MG63 (cell line): ENCODE measurements at regions not wholly inside any gene's neighbourhood (a gene's known extent, or its start where the extent isn't known, plus 50 kb on each side); places are given as distances from the start of the nearest gene placed in this dataset.
"Not testable (repeated sequence)": the region's sequence is repeated elsewhere in the genome, so short reads cannot be mapped to it uniquely, and the experiment has no call there.

Experiments
- DNase-seq: peaks from one replicate; pipeline ENCODE4 v3.0.0-alpha.2; 2020
- H3K27me3 ChIP-seq: fragments of 250-450 bp; sonication (Bioruptor Pico); 2 replicates; pipeline ENCODE4 v1.5.1; 2020; ENCODE audit warnings: mild to moderate bottlenecking, moderate library complexity
- H3K36me3 ChIP-seq: fragments of 250-450 bp; sonication (Bioruptor Pico); 2 replicates; pipeline ENCODE4 v1.5.1; 2020; ENCODE audit warnings: mild to moderate bottlenecking, moderate library complexity
- H3K4me3 ChIP-seq: fragments of 250-450 bp; sonication (Bioruptor Pico); 2 replicates; pipeline ENCODE4 v1.5.1; 2020; ENCODE audit warnings: mild to moderate bottlenecking, moderate library complexity
- H3K9me3 ChIP-seq: fragments of 250-450 bp; sonication (Bioruptor Pico); 2 replicates; pipeline ENCODE4 v1.5.1; 2020; ENCODE audit warnings: mild to moderate bottlenecking, moderate library complexity

DNA sequence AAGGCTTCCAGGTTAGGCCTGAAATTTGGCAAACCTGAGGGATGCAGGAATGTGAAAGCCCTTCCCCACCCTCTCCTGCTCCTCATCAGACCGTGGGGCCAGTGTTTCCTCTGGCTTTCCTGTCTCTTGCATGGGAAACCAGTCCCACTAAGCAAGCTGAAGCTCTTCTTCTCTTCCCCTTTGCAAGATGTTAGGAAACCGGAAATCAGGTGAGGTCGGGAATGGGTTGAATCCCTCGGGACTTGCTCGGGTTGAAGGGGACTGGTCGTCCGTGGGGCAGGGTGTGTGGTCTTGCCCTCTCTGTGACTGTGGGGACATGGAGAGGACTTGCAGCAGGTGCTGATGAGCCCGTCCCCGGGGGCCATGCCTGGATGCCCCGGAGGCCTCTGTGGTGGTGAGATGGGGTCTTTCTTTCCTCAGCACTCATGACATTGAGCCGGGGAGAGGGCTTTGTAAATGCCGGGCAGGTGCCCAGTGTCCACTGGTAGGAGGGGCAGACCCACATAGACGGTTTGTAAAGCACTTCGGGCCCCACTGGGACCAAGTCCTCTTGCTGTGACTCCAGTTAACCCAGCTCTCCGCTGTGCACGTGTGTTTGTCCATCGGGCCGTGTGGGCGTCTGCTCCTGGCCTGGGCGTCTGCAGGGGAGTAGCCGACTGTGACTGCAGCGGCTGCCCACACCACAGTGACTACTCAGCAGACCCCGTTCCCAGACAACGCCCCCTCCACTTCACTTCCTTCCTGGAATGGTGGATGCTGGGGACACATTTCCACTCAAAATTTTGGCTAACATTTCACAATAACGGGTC, 373.9 kb downstream of the GLRX3 start:
- Histone ChIP-seq H3K4me3 (no peak overlapping the region), H3K27me3 (no peaks in the 10 kb centered on the region; the same call in none of the 2 replicates), H3K9me3 (no peaks in the 10 kb centered on the region), H3K36me3 (no peaks in the 10 kb centered on the region)
- DNase-seq: no peak

DNA sequence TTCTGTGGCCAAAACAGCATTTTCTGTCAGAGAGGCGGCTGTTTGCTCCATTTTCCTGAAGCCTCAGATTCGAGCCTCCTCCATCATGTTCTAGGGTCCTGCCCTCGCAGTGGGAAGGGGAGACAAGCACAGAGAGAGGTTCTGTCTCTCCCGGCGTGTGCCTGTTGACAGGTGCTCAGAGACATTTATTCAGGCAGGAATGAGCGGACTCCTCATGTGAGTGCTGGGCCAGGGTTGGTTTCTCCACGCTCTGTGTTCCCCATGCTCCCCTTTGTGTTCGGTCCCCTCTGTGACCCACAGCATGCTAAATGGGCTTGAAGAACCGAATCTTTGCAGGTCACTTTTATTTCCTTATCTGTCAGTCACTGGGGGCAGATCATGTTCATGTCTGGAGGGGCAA, 374.6 kb downstream of the GLRX3 start:
- H3K27me3 ChIP-seq: no peaks in the 10 kb centered on the region; the same call in 1 of the 2 replicates
- no peak for DNase-seq
- no peaks in the 10 kb centered on the region for H3K36me3 ChIP-seq
- H3K9me3 ChIP-seq: no peaks in the 10 kb centered on the region
- no peak overlapping the region for H3K4me3 ChIP-seq

DNA sequence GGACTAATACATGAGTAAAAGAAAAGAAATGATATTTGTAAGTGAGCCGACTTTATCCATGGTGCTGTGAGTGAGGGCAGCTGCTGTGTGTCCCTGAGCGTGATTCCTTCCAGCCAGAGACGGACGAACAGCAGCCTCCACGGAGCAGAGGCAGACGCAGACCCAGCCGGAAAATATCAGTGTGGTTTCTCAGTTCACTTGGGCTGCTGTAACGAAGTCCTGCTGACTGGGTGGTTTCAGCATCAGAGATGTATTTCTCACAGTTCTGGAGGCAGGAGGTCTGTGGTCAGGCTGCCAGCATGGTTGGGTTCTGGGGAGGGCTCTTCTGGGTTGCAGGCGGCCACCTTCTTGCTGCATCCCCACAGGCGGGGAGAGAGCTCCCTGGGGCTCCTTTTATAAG, 375.6 kb downstream of the GLRX3 start:
- Histone ChIP-seq H3K27me3 (no peaks in the 10 kb centered on the region; the same call in 1 of the 2 replicates), H3K4me3 (no peak overlapping the region), H3K36me3 (no peaks in the 10 kb centered on the region), H3K9me3 (no peaks in the 10 kb centered on the region)
- DNase-seq: no peak

DNA sequence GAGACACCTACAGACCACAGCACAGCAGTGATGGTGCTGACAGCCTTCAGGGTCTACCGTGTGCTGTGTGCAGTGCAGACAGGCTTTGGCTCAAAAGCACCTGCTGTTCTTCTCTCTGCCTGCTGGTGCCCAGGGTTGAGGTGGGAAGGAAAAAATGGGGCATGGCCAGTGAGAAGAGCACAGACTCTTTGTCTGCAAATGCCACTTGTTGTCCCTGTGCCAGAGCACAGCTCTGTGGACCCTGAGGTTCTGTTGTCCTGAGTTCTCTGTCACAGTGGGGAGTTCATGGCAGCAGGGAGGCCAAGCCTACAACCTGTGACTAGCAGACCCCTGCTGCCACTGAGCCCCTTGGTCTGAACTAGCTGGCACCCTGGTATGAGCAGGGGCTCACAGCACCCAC, 376.7 kb downstream of the GLRX3 start:
- Histone ChIP-seq H3K36me3 (no peaks in the 10 kb centered on the region), H3K27me3 (no peaks in the 10 kb centered on the region; the same call in 1 of the 2 replicates), H3K9me3 (no peaks in the 10 kb centered on the region), H3K4me3 (no peak overlapping the region)
- no peak for DNase-seq

DNA sequence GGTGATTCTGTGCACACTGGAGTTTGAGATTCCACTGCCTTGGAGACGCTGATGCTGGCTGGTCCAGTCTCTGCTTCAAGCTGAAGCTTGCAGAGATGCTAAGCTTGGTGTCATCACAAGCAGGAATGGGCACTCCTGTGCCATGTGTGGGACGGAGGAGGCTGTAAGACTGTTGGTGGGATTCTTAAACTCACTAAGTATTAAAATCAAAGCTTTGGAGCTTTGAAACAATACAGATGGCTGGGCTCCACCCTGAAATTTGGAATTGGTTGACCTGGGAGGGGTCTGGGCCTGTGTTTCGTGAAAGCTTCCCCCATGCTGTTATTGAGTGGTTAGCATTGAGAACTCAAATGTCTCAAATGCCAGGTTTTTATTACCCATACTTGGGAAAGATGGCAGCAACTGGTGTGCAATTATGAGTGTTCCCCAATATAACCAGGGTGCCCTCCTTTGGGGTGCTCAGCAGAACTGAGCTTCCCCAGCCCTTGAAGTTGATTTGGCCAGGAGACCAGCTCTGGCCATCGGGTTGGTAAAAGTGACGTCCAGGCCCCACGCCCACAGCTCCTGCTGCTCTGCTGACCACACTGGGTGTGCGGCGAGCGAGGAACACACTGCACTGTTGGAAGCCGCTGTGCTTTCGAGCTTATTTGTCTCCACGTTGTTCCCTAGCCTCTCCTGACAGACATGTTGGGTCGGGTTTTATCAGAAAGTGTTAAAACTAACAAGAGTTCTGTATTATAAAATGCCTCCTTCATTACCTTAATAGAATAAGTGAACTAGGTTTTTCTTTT, 377.7 kb downstream of the GLRX3 start:
- H3K9me3 ChIP-seq: no peaks in the 10 kb centered on the region
- no peaks in the 10 kb centered on the region for H3K36me3 ChIP-seq
- DNase-seq: no peak
- no peaks in the 10 kb centered on the region; the same call in 1 of the 2 replicates for H3K27me3 ChIP-seq
- no peak overlapping the region for H3K4me3 ChIP-seq

DNA sequence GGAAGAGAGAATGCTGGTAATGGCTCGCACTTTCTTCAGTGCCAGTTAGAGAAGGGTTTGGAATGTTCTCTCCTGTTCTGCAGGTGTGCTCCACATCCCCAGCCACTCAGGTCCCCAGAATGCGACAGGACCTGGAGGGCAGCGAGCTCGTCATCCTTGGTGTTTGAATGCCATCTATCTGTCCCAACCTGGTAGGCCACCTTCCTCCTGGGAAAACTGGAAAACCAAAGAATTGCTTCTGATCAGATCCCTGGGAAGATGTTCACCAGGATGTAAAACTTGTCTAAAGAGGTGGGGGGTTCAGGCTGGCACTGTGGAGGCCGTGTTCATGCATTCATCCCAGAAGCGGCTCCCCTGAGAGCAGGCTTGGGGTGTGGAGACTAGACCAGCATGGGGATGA, 379.5 kb downstream of the GLRX3 start:
- Histone ChIP-seq H3K36me3 (no peaks in the 10 kb centered on the region), H3K4me3 (no peak overlapping the region), H3K9me3 (no peaks in the 10 kb centered on the region), H3K27me3 (no peaks in the 10 kb centered on the region; the same call in 1 of the 2 replicates)
- no peak for DNase-seq

DNA sequence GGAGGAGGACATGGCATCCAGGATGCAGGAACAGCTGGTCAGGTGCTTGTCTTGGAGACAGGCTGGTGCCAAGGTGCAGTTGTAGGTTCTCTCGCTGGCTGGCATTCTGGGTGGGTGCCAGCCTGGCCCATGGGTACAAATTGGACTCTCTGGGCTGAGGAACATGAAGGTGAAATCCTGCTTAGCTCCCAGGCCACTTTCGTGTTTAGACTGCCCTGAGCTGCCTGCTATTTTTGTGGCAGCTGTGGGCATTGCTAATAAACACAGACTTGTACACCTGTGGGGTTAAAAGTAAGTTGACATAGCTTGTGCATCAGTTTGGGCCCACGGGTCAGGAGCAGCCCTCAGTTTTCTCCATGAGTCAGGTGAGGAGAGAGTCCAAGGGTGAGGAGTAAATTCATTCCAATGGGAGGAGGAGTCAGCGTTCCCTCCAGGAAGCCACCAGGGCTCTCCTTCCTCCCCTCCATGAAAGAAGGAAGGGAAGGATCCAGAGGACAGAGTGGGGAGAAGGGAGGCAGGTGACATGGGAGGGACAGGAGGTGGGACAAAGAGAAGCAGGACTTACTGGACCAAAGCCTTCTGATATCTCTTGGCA, 380.0 kb downstream of the GLRX3 start:
- DNase-seq: no peak
- Histone ChIP-seq H3K9me3 (no peaks in the 10 kb centered on the region), H3K27me3 (peaks cover 2% of the 10 kb centered on the region; the same call in 1 of the 2 replicates)

DNA sequence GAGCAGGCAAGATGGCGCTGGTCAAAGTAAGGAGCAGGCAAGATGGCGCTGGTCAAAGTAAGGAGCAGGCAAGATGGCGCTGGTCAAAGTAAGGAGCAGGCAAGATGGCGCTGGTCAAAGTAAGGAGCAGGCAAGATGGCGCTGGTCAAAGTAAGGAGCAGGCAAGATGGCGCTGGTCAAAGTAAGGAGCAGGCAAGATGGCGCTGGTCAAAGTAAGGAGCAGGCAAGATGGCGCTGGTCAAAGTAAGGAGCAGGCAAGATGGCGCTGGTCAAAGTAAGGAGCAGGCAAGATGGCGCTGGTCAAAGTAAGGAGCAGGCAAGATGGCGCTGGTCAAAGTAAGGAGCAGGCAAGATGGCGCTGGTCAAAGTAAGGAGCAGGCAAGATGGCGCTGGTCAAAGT, 382.7 kb downstream of the GLRX3 start:
- not testable (repeated sequence) for H3K4me3 ChIP-seq, H3K36me3 ChIP-seq, H3K27me3 ChIP-seq, DNase-seq, H3K9me3 ChIP-seq

More for the DNA sequence above, 380.0 kb downstream of the GLRX3 start:
- no peaks in the 10 kb centered on the region for H3K36me3 ChIP-seq
- H3K4me3 ChIP-seq: no peak overlapping the region

DNA sequence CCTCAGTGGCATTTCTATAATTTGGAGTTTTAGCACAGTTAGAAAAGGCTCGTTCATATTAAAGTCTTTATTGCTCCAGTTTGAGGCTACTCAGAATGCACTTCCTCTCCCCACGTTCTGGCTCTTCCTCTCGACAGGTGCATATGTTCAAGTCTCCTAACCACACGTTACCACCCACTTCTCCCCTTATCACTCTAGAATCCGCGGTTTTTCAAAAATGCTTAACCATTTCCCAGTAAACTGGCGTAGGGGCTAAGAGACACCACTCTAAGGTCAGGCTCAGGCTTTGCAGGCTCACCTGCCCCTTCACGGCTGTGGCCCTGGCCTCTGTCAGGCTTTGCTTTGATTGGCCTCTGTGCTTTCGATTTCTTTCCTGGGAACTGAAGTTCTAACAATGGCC, 383.6 kb downstream of the GLRX3 start:
- no peaks in the 10 kb centered on the region for H3K9me3 ChIP-seq
- H3K4me3 ChIP-seq: no peak overlapping the region
- peaks cover 8% of the 10 kb centered on the region; the same call in 1 of the 2 replicates for H3K27me3 ChIP-seq
- no peak for DNase-seq
- H3K36me3 ChIP-seq: no peaks in the 10 kb centered on the region

DNA sequence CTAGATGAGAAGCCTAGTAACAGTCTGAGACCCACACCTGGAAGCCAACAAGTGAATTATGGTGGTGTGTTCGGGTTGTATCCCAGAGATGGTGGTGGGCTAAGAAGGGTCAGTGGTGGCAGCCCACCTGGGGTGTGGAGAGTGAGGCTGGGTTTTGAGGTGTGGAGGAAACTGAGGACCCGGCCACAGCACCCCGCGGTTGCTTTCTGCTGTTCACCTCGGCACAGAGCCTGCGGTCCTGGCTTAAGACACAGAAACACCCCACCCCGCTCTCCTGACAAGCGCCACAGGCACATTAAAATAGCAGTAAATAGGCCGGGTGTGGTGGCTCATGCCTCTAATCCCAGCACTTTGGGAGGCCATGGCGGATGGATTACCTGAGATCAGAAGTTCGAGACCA, 395.1 kb downstream of the GLRX3 start:
- no peaks in the 10 kb centered on the region for H3K9me3 ChIP-seq
- no peaks in the 10 kb centered on the region for H3K36me3 ChIP-seq
- no peaks in the 10 kb centered on the region for H3K27me3 ChIP-seq
- H3K4me3 ChIP-seq: no peak overlapping the region
- DNase-seq: no peak

DNA sequence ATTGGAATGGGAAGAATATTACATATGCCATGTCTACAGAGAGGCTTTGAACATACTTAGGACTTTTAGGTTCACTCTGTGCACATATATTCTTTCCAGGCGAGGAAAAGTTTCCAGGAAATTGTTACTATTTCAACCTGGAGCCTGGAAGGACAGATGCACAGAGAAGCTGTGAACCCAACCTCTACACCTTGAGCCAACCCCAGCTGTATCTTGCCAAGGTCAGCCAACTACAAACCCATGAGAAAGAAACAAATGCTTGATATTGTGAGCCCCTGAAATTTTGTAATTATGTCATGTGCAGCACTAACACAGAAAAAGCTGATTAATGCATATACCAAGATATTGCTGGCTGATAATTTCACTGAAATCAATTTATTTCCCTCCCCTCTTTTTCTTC, 404.9 kb downstream of the GLRX3 start:
- no peak for DNase-seq
- no peak overlapping the region for H3K4me3 ChIP-seq
- H3K9me3 ChIP-seq: no peaks in the 10 kb centered on the region
- no peaks in the 10 kb centered on the region for H3K36me3 ChIP-seq
- H3K27me3 ChIP-seq: no peaks in the 10 kb centered on the region

DNA sequence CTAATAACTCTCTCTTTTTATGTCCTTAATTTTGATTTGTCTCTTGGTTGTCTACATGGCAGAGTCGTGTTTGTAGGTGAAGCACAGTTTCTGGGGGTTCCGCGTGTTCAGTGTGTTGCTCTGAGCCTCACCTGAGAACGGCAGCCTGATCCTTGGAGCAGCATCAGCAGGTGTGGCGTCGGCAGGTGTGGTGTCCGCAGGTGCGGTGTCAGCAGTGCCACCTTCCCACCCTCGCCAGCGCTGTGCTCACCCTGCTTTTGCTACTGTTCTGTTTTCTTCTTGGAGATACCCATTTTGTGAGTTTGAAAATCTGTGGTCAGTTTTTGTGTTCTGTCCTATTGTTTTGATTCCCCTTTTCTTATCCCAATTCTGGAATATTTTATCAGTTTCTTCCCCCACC, 406.6 kb downstream of the GLRX3 start:
- Histone ChIP-seq H3K36me3 (no peaks in the 10 kb centered on the region), H3K9me3 (no peaks in the 10 kb centered on the region), H3K27me3 (no peaks in the 10 kb centered on the region), H3K4me3 (no peak overlapping the region)
- DNase-seq: no peak

DNA sequence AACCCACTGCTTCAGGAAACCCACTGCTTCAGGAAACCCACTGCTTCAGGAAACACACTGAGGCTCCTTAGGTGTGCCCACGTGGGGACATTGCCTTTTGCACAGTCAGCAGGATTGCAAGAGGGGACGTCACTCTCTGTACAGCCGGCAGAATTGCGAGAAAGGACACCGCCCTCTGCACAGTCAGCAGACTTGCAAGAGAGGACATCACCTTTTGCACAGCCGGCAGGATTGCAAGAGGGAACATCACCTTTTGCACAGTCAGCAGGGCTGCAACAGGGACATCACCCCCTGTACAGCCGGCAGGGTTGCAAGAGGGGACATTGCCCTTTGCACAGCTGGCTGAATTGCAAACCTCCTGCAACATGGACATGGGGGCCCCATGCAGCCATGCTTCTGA, 407.6 kb downstream of the GLRX3 start:
- no peak for DNase-seq
- H3K36me3 ChIP-seq: no peaks in the 10 kb centered on the region
- no peaks in the 10 kb centered on the region for H3K27me3 ChIP-seq
- H3K9me3 ChIP-seq: no peaks in the 10 kb centered on the region
- H3K4me3 ChIP-seq: no peak overlapping the region

DNA sequence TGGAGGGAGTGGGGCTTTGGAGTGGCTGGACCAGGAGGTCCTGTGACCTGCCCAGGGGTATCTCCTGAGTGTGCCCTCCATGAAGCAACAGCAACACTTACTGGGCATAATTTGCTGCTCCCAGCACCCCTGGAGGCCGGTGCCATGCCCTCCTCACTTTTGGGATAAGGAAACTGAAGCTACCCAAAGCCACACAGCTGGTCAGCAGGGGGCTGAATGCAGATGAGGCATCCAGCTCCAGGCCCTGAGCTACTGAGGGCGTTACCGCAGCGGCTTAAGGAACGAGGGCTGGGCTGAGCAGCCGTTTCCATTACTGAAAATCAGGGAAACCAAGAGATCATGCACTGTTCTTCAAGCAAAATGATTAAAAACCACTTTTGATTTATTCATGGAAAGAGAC, 408.9 kb downstream of the GLRX3 start:
- no peaks in the 10 kb centered on the region for H3K27me3 ChIP-seq
- DNase-seq: no peak
- no peak overlapping the region for H3K4me3 ChIP-seq
- no peaks in the 10 kb centered on the region for H3K36me3 ChIP-seq
- no peaks in the 10 kb centered on the region for H3K9me3 ChIP-seq

DNA sequence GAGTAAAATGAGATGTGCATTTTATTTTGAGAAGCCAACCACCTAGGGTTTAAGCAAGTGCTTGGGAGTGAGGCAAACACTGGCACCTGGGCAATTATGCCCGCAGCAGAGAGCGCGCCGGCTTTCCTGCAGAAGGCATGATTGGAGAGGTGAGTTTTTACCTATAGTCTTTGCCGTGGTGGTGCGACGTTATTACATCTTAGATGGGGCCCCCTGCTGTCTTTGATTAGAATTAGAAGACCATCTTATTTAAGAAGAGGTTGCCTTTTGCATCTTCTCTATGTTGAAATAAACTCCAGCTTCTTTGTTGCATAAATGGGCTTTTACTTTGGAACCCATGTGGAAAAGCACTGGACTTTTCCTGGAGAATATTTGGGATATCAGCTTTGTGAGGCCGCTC, 409.5 kb downstream of the GLRX3 start:
- H3K4me3 ChIP-seq: no peak overlapping the region
- DNase-seq: no peak
- H3K9me3 ChIP-seq: no peaks in the 10 kb centered on the region
- no peaks in the 10 kb centered on the region for H3K36me3 ChIP-seq
- no peaks in the 10 kb centered on the region for H3K27me3 ChIP-seq

DNA sequence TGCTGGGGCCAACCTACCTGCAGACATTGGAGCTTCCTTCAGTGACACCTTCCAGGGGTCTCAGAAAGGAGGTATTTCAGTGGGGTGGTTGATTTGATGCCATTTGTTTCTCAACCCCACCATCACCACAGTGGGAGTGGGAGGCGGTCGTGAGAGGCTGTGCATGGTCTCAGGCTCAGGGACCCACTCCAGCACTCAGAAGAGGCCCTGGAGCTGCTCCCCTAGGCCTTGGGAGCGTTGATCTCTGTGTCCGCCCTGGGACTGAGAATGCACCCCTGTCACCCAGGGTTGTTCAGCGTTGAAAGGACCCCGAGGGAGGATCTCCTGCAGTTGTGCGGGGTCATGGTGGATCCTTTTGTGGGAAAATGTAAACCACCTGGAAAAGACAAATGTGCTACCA, 410.6 kb downstream of the GLRX3 start:
- Histone ChIP-seq H3K36me3 (no peaks in the 10 kb centered on the region), H3K9me3 (no peaks in the 10 kb centered on the region), H3K4me3 (no peak overlapping the region), H3K27me3 (no peaks in the 10 kb centered on the region)
- no peak for DNase-seq

DNA sequence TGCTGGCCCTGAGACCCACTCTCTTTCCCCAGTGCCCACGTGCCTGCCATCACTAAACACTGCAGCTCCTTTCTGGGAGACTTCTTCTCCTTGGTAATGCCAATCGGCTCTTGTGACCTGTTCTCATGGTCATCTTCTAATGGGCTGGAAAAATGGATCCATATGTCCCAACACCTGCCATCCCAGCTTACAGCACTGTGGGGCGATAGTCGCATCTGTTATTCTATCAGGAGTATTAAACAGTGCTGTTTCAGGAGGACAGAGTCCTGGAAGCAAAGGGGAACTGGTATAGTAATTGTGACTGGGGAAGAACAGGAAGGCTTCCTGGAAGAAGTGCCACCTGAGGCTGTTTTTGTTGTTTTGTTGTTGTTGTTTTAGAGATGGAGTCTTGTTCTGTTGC, 411.2 kb downstream of the GLRX3 start:
- Histone ChIP-seq H3K9me3 (no peaks in the 10 kb centered on the region), H3K4me3 (no peak overlapping the region), H3K36me3 (no peaks in the 10 kb centered on the region), H3K27me3 (no peaks in the 10 kb centered on the region)
- no peak for DNase-seq
